ENCODE measurements at regions not wholly inside any gene's neighbourhood (a gene's known extent, or its start where the extent isn't known, plus 50 kb on each side); places are given as distances from the start of the nearest gene placed in this dataset.

DNA sequence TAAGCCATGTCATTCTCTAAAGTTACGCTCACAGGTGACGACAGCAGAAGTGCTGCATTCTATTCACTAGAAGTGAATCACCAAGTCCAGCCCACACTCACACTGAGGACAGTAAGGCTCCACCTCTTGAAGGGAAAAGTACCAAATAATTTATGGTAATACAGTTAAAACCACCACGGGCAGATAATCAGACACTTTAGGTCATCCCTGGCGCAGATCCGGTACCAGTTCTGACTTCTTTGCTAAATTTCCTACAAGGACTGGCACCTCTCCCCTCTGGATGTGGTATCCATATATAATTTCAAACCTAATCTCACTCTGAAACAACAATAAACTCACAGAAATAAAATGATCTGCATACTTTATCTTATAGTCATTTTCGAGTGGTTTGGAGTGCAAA is 954.7 kb upstream of the GHITM start:
- no peaks in the 10 kb centered on the region for H3F3A ChIP-seq (ENCODE audit: low read length, unreplicated experiment)
- TF ChIP-seq, protein P1, sequence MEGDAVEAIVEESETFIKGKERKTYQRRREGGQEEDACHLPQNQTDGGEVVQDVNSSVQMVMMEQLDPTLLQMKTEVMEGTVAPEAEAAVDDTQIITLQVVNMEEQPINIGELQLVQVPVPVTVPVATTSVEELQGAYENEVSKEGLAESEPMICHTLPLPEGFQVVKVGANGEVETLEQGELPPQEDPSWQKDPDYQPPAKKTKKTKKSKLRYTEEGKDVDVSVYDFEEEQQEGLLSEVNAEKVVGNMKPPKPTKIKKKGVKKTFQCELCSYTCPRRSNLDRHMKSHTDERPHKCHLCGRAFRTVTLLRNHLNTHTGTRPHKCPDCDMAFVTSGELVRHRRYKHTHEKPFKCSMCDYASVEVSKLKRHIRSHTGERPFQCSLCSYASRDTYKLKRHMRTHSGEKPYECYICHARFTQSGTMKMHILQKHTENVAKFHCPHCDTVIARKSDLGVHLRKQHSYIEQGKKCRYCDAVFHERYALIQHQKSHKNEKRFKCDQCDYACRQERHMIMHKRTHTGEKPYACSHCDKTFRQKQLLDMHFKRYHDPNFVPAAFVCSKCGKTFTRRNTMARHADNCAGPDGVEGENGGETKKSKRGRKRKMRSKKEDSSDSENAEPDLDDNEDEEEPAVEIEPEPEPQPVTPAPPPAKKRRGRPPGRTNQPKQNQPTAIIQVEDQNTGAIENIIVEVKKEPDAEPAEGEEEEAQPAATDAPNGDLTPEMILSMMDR (conservative IDR thresholded peaks at IDR 0.05; ENCODE audit: low read depth, low read length) = no peak
- no peak for TF ChIP-seq EZH2 (IDR thresholded peaks at IDR 0.05; ENCODE audit: low read length, unreplicated experiment)
- no peak for TF ChIP-seq EZH2phosphoT487 (IDR thresholded peaks at IDR 0.05; ENCODE audit: borderline replicate concordance, low read length)
- BruUV-seq (replicated peaks) = no TSS peak
- intact Hi-C loops (cut with micrococcal nuclease) = no loop called here
- no peaks in the 10 kb centered on the region for H4K20me1 ChIP-seq (ENCODE audit: low read length)
- H3K9me3 ChIP-seq (ENCODE audit: low read length) = no peaks in the 10 kb centered on the region
- no peaks in the 10 kb centered on the region for H3K4me1 ChIP-seq (ENCODE audit: insufficient read depth, low read length)
- no peak overlapping the region for H3K4me3 ChIP-seq (ENCODE audit: low read length)
- DNase-seq = no peak
- H3K9me2 ChIP-seq (replicated peaks; ENCODE audit: low read length) = no peaks in the 10 kb centered on the region
- H3K9ac ChIP-seq (ENCODE audit: low read length) = no peak overlapping the region
- ATAC-seq = no peak
- H2AFZ ChIP-seq (ENCODE audit: low read length) = no peak overlapping the region
- no peaks in the 10 kb centered on the region for H3K79me2 ChIP-seq (ENCODE audit: low read length)
- no peak overlapping the region for H3K27ac ChIP-seq (ENCODE audit: low read length)
- no peaks in the 10 kb centered on the region for H3K27me3 ChIP-seq (ENCODE audit: low read length)
- H3K36me3 ChIP-seq (ENCODE audit: low read depth, low read length) = no peaks in the 10 kb centered on the region
- CTCF ChIA-PET = no interaction called here
- POLR2A ChIA-PET (ENCODE audit: unreplicated experiment) = no interaction called here
- no peak overlapping the region for H3K4me2 ChIP-seq (ENCODE audit: low read length)

DNA sequence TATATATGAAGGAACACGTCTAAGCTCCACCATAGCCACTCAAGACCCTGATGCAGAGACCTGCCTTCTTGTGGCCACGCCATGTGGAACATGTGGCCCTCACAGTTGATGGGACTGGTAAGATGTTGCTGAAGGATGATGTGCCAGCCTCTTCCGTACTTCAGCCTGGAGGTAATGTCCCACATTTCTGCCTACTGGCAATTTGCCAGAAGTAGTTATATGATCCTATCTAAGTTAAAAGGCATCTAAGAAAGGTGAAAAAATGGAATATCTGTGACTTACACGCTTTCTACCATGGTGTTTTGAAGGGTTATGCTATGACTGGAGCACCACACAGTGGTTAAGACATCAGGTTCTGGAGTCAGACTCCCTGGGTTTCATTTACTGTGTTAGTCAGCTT is 948.7 kb upstream of the GHITM start:
- Histone ChIP-seq H4K20me1 (ENCODE audit: low read length) (no peaks in the 10 kb centered on the region), H3K4me1 (ENCODE audit: insufficient read depth, low read length) (no peaks in the 10 kb centered on the region), H3K4me3 (ENCODE audit: low read length) (no peak overlapping the region), H3K9me3 (ENCODE audit: low read length) (no peaks in the 10 kb centered on the region), H3K79me2 (ENCODE audit: low read length) (no peaks in the 10 kb centered on the region), H3K4me2 (ENCODE audit: low read length) (no peak overlapping the region), H3K36me3 (ENCODE audit: low read depth, low read length) (no peaks in the 10 kb centered on the region), H3K9ac (ENCODE audit: low read length) (no peak overlapping the region), H3F3A (ENCODE audit: low read length, unreplicated experiment) (no peaks in the 10 kb centered on the region), H2AFZ (ENCODE audit: low read length) (no peak overlapping the region), H3K27me3 (ENCODE audit: low read length) (no peaks in the 10 kb centered on the region), H3K27ac (ENCODE audit: low read length) (no peak overlapping the region), H3K9me2 (replicated peaks; ENCODE audit: low read length) (no peaks in the 10 kb centered on the region)
- ChIA-PET POLR2A (ENCODE audit: unreplicated experiment) (no interaction called here), CTCF (no interaction called here)
- ATAC-seq (no peak), DNase-seq (no peak)
- intact Hi-C loops (cut with micrococcal nuclease) = no loop called here
- BruUV-seq (replicated peaks) = no TSS peak
- TF ChIP-seq, protein P1 (conservative IDR thresholded peaks at IDR 0.05; ENCODE audit: low read depth, low read length) = no peak
- no peak for TF ChIP-seq EZH2phosphoT487 (IDR thresholded peaks at IDR 0.05; ENCODE audit: borderline replicate concordance, low read length)
- TF ChIP-seq EZH2 (IDR thresholded peaks at IDR 0.05; ENCODE audit: low read length, unreplicated experiment) = no peak

DNA sequence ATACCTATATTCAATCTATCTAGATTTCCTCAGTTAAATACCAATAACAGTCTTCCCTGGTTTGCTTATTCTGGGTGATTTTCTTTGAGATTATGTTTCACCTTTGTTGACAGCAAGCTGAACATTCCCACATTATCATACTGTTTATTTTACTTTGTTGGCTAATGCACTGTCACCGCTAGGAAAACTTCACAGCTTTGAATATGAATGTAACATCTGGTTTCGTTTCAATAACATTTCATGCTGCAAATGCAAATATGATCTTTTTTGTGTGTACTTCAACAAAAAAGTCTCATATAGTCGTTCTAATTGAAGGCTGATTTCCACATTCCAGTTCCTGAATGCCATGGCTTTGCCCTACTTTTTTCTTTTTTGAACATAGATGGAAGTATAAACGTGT is 946.3 kb upstream of the GHITM start:
- ATAC-seq (no peak), DNase-seq (no peak)
- TF ChIP-seq EZH2phosphoT487 (IDR thresholded peaks at IDR 0.05; ENCODE audit: borderline replicate concordance, low read length) (no peak), EZH2 (IDR thresholded peaks at IDR 0.05; ENCODE audit: low read length, unreplicated experiment) (no peak)
- TF ChIP-seq, protein P1 (conservative IDR thresholded peaks at IDR 0.05; ENCODE audit: low read depth, low read length) = no peak
- Histone ChIP-seq H3K4me1 (ENCODE audit: insufficient read depth, low read length) (no peaks in the 10 kb centered on the region), H3K9me3 (ENCODE audit: low read length) (no peaks in the 10 kb centered on the region), H3F3A (ENCODE audit: low read length, unreplicated experiment) (no peaks in the 10 kb centered on the region), H3K9me2 (replicated peaks; ENCODE audit: low read length) (no peaks in the 10 kb centered on the region), H2AFZ (ENCODE audit: low read length) (no peak overlapping the region), H3K9ac (ENCODE audit: low read length) (no peak overlapping the region), H4K20me1 (ENCODE audit: low read length) (no peaks in the 10 kb centered on the region), H3K27ac (ENCODE audit: low read length) (no peak overlapping the region), H3K79me2 (ENCODE audit: low read length) (no peaks in the 10 kb centered on the region), H3K27me3 (ENCODE audit: low read length) (no peaks in the 10 kb centered on the region), H3K4me2 (ENCODE audit: low read length) (no peak overlapping the region), H3K4me3 (ENCODE audit: low read length) (no peak overlapping the region), H3K36me3 (ENCODE audit: low read depth, low read length) (no peaks in the 10 kb centered on the region)
- CTCF ChIA-PET = no interaction called here
- intact Hi-C loops (cut with micrococcal nuclease) = no loop called here
- no TSS peak for BruUV-seq (replicated peaks)
- POLR2A ChIA-PET (ENCODE audit: unreplicated experiment) = no interaction called here

Measured in PC-3 (cell line).